Kidney (tissue), 13 donors: ENCODE measurements at regions not wholly inside any gene's neighbourhood (a gene's known extent, or its start where the extent isn't known, plus 50 kb on each side); places are given as distances from the start of the nearest gene placed in this dataset.
A peak's percentile ranks its signal among the peaks of the same experiment; 100 is the strongest.

Source experiments
- DNase-seq, 5 donors: peaks; one replicate each; pipeline ENCODE4 v3.0.0-alpha.2; 2013 to 2020
- FAIRE-seq: peaks from 2 replicates; lab custom pipeline; 2012; peaks lifted over from hg19 to GRCh38; lab: Jason Lieb, UNC
- H3K27ac ChIP-seq, 2 donors: one replicate each; pipeline ENCODE4 v1.7.0; 2013; ENCODE audit warnings: low read depth in 2 of 2, low read length in 2 of 2, inconsistent platforms in 1 of 2
- H3K27me3 ChIP-seq: one replicate; pipeline ENCODE4 v1.7.1; 2013; ENCODE audit warnings: low read length, inconsistent platforms; ENCODE audit not compliant: control insufficient read depth, insufficient read depth
- H3K36me3 ChIP-seq, 3 donors: one replicate each; pipeline versions ENCODE4 v1.7.0 to v1.7.1; 2013; ENCODE audit warnings: low read length in 3 of 3, control low read depth in 1 of 3, inconsistent platforms in 1 of 3; ENCODE audit not compliant: insufficient read depth in 3 of 3, control insufficient read depth in 2 of 3
- H3K4me1 ChIP-seq, 3 donors: one replicate each; pipeline versions ENCODE4 v1.7.0 to v1.7.1; 2013; ENCODE audit warnings: low read length in 3 of 3, inconsistent platforms in 1 of 3, low read depth in 1 of 3; ENCODE audit not compliant: control insufficient read depth in 2 of 3, insufficient read depth in 2 of 3
- H3K4me3 ChIP-seq, 3 donors: one replicate each; pipeline versions ENCODE4 v1.7.0 to v1.8.1; 2013; ENCODE audit warnings: low read length in 3 of 3, control low read depth in 1 of 3, inconsistent platforms in 1 of 3
- H3K9ac ChIP-seq, 3 donors: one replicate each; pipeline versions ENCODE4 v1.7.0 to v1.7.1; 2013; ENCODE audit warnings: low read length in 3 of 3, control low read depth in 1 of 3, inconsistent platforms in 1 of 3
- H3K9me3 ChIP-seq, 3 donors: one replicate each; pipeline versions ENCODE4 v1.7.0 to v1.7.1; 2013; ENCODE audit warnings: low read length in 3 of 3, control low read depth in 1 of 3, inconsistent platforms in 1 of 3; ENCODE audit not compliant: control insufficient read depth in 2 of 3, insufficient read depth in 1 of 3
- intact Hi-C: fragments of 100-400 bp; cut with DNase I; formaldehyde crosslinking; loops from one replicate; pipeline ENCODE4 v1.11.1; 2022
- TF ChIP-seq, protein P1 (sequence below): IDR thresholded peaks from 3 replicates; pipeline ENCODE4 v1.5.1; 2012; ENCODE audit warnings: mild to moderate bottlenecking, moderate library complexity, borderline replicate concordance; ENCODE audit not compliant: insufficient read depth; ENCODE audit errors: extremely low read depth
- donor health status: control.
- donor health status: control.
- donor health status: control.
- donor health status: control.
- donor health status: control.
- donor health status: DM: yes; HTN: yes; CAD: no.
- donor health status: Normal renal cell carcinoma (clear cell type).

DNA sequence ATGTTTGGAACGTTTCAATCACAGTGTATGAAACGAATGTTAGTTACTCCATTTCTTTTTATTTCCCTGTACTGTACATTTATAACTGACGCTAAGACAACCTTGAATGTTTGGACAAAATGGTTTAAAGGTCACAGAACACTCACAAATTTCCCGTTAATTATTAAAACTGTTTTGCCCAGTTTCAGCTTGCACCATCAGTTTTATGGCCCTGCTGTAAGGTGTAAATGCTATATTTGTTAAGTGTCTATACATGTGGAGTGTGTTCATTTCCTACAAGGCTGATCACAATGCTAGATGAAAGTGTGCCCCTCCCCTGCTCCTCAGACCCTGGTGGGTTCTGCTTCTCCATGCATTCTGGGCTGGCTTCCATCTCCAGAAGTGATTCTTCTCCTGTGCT, 57.9 kb upstream of the ETS2 start:
- no peaks in the 10 kb centered on the region for H3K36me3 ChIP-seq
- peak overlapping the region in 1 of 2 donors; percentile 9 for H3K27ac ChIP-seq
- intact Hi-C loops: no loop called here
- H3K9ac ChIP-seq: no peak overlapping the region
- FAIRE-seq: no peak
- H3K27me3 ChIP-seq: no peaks in the 10 kb centered on the region
- no peak overlapping the region for H3K4me3 ChIP-seq
- H3K9me3 ChIP-seq: no peaks in the 10 kb centered on the region
- TF ChIP-seq, protein P1, sequence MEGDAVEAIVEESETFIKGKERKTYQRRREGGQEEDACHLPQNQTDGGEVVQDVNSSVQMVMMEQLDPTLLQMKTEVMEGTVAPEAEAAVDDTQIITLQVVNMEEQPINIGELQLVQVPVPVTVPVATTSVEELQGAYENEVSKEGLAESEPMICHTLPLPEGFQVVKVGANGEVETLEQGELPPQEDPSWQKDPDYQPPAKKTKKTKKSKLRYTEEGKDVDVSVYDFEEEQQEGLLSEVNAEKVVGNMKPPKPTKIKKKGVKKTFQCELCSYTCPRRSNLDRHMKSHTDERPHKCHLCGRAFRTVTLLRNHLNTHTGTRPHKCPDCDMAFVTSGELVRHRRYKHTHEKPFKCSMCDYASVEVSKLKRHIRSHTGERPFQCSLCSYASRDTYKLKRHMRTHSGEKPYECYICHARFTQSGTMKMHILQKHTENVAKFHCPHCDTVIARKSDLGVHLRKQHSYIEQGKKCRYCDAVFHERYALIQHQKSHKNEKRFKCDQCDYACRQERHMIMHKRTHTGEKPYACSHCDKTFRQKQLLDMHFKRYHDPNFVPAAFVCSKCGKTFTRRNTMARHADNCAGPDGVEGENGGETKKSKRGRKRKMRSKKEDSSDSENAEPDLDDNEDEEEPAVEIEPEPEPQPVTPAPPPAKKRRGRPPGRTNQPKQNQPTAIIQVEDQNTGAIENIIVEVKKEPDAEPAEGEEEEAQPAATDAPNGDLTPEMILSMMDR: no peak
- DNase-seq: no peak
- no peaks in the 10 kb centered on the region for H3K4me1 ChIP-seq

DNA sequence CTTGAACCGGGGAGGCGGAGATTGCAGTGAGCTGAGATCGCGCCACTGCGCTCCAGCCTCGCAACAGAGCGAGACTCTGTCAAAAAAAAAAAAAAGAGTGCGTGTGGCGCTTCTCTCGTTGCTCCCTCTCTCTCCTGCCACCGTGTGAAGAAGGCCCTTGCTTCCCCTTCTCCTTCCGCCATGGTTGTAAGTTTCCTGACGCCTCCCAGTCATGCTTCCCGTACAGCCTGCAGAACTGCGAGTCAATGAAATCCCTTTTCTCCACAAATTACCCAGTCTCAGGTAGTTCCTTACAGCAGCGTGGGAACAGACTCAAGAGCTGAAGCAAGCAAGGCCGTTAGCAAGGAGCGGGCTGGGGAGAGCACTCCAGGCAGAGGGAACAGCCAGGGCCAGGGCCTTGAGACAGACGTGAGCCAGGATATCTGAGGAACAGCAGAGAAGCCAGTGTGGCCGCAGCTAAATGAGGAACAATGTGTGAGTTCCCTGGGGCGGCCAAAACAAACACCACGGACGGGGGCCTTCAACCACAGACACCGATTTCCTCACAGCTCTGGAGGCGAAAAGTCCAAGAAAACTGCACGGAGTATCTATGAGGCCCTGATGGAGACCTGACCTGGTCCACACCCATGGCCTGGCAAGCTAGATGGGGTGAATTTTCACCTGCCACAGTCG, 54.2 kb upstream of the ETS2 start:
- no peaks in the 10 kb centered on the region for H3K27me3 ChIP-seq
- DNase-seq (peak in 2 of 5 donors; percentile 44 to 87), FAIRE-seq (no peak)
- TF ChIP-seq, protein P1: no peak
- no peaks in the 10 kb centered on the region for H3K9me3 ChIP-seq
- no peak overlapping the region for H3K4me3 ChIP-seq
- no peaks in the 10 kb centered on the region for H3K4me1 ChIP-seq
- no peaks in the 10 kb centered on the region for H3K36me3 ChIP-seq
- no peak overlapping the region for H3K27ac ChIP-seq
- intact Hi-C loops: loop anchor here (10.0 kb wide), 1 partner anchor 53 kb away; the partner anchor contains the start of gene ETS2
- H3K9ac ChIP-seq: no peak overlapping the region

DNA sequence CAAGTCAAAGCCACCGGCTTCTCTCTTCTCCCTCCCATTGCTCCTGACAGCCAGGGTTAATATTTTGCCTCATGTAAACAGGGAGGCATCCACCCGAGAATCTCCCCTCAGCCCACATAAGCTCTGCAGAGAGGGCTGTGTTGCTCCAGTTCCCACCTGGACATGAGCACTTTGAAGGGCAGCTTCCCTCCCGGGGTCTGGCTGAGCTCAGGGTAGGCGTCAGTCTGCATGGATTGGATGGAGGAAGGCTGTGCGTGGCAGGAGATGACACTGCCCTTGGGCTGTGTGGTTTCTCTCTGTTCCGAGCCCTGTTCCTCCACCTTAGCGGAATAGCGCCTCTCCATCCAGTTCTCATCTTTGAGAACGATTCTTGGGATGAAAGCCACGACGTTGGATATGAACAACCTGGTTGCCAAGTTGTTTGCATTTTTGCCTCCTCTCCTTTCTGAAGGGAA, 53.7 kb upstream of the ETS2 start:
- Histone ChIP-seq H3K27ac (no peak overlapping the region), H3K4me1 (no peaks in the 10 kb centered on the region), H3K27me3 (no peaks in the 10 kb centered on the region), H3K4me3 (no peak overlapping the region), H3K9ac (no peak overlapping the region), H3K36me3 (no peaks in the 10 kb centered on the region), H3K9me3 (no peaks in the 10 kb centered on the region)
- TF ChIP-seq, protein P1: no peak
- FAIRE-seq (no peak), DNase-seq (no peak)
- intact Hi-C loops: loop anchor here (10.0 kb wide), 1 partner anchor 53 kb away; the partner anchor contains the start of gene ETS2
